ENCODE measurements at regions not wholly inside any gene's neighbourhood (a gene's known extent, or its start where the extent isn't known, plus 50 kb on each side); places are given as distances from the start of the nearest gene placed in this dataset.

GRCh38 chr15:95457520-95457919 lies 873.0 kb upstream of the NR2F2 start:
- TF ChIP-seq CTCF (IDR thresholded peaks at IDR 0.05) (no peak), POLR2A (IDR thresholded peaks at IDR 0.05) (no peak)

Measured in body of pancreas (tissue), 4 donors.